Stimulated activated CD8-positive, alpha-beta memory T cell treated with anti-CD3 and anti-CD28 coated beads, Interleukin-4, amount 100 ng/mL, for 48 hours (primary cell): ENCODE measurements at regions not wholly inside any gene's neighbourhood (a gene's known extent, or its start where the extent isn't known, plus 50 kb on each side); places are given as distances from the start of the nearest gene placed in this dataset.

Experiments used
- DNase-seq: peaks from one replicate; pipeline ENCODE4 v3.0.0-alpha.2; 2020

DNA sequence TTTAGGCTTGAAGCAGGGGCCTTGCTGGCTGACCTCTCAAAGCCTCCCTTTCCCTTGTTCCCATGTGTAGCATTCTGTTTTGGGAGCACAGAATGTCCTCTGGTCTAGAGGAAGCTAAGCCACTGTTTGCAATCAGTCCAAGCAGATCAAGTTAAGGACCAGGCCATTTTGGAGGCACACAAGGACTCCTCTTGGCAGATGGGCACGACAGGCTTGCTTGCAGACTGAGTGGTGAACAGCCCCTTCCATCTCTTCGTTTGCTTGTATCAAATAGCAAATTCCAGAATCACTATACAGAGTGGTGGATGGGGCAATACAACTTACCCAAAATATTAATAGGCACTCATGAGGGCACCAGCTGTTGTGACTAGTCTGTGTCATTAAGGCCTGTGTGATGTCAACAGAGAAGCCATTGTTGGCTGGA, 215.5 kb upstream of the SERP2 start:
- DNase-seq, result no peak

DNA sequence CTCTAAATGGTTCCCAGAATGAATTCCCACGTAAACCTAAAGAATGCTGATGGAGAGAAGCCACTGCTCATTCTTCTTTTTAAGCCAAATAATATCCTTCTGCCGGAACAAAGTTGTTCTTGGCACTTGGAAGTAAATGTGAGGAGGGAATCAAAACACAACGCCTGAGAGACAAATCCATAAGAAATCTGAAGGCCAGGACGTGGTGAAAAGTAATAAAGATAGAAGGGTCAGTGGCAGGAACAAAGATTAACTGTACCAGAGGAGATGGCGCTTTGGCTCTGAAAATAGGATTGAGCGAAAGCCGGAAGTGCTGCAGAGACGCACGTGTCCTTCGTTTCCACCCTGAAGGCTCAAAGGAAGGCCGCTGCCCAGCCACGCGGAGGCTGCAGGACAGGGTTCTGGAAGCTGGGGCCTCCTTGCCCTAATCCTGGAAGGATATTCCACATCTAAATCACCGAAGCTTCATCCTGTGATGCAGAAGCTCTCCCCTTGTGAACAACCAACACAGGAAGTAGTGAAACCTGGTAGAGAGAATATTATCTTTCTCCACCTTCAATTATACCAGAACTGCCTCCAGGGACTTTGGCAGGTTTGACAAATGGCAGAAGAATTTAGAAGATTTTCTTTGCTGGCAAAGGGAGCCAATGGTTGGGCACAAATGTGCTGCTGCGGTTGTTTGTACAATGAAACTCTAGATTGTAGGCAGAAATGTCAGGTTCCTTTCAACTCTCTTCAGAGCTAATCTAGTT, 214.6 kb upstream of the SERP2 start:
- DNase-seq, result no peak

DNA sequence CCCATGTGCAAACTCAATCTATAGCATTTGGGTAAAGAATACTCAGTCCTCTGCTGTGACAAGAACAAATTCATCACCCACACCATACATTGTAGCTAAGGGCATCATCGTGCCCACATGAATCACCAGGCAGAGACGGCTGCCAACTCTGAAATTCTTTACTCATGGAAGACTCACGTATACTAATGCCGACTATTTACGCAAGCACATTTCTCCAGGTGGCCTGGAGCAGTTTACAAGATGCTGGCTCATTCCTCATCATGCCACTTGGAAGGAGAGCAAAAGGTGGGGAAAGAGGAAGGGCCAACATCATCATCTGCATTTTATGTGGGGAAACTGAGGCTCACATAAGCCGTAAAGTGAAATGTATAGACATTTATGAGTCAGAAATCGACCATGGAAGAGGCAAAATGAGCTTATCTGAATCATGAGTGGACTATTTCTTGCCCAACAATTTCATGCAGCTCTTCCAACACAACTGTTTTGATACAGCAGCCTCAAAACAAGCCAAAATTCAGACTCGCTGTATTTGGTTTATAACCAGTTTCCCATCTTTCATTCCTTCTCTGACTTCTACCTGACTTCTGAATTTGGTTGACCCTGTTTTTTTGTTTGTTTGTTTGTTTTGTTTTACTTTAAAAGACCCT, 213.9 kb upstream of the SERP2 start:
- no peak for DNase-seq

DNA sequence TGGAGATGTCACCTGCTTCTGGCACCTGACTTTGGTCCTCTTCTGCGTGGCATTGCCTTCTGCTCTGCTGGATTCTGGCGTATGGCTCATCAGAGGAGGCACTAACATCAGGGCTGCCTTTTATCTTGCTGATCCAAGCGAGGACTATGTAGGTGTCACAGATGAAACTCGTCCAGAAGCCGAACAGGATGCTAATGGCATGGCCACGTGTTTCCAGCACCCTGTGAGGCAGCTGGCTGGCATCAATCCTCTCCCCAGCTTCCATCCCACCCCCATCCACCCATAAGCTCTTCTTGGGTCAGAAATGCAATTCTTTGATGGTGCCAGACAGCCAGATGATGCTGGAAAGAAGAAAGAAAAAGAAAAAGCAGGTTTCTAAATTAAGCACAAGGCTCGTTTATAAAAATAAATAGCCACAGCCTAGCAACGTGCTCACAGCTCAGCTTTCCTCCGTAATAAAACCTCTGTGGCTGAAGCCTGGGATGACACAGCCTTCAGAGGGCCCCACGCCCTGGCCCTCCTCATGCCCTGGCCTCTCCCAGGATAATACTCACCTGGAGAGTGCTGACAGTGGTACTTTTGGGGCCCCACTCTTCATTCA, 212.9 kb upstream of the SERP2 start:
- DNase-seq, result no peak

DNA sequence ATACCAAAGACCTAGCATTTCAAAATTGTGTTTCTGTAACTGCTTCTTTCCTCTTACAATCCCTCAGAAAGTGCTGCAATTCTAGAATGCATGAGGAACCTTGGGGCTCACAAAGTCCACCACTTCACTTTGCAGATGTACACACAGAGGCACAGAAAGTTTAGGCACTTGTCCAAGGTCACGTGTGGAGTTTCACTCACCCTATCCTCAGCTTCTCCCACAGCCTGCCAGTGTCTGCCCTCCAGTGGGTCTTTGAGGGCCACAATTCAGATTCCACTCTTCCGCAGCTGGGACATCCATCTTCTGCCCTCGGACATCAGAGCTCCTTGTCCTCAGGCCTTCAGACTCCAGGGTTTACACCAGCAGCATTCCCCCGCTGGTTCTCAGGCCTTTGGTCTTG, 210.5 kb upstream of the SERP2 start:
- DNase-seq, result no peak

DNA sequence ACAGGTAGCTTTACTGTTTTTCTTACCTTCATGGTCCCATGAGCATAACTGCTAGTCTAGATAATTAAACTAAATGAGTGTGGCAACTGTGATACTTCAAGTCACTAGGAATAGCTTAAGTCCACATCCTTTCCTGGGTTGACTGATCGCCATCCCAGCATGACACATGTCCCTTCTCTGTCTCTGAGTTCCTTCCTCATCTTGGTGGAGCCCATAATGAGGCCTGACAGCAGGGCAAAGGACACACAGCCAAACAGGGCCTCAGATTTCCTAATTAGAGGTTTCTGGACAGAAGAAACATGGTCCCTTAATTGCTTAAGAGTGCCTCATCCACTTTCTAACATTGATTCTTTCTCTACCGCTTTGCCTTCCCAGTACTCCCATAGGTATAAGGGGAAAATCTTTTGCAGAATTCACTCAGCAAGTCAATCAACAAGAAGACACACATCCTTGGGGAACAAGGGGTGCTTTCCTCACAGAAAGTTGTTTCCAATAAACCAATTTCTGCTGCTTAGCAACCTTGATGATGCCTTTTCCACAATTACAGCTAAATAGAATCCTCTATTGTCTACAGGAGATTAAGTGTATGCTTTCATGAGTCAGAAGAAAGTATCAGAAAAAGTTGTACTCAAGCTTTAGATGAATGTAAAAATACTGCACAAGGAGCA, 208.3 kb upstream of the SERP2 start:
- no peak for DNase-seq

DNA sequence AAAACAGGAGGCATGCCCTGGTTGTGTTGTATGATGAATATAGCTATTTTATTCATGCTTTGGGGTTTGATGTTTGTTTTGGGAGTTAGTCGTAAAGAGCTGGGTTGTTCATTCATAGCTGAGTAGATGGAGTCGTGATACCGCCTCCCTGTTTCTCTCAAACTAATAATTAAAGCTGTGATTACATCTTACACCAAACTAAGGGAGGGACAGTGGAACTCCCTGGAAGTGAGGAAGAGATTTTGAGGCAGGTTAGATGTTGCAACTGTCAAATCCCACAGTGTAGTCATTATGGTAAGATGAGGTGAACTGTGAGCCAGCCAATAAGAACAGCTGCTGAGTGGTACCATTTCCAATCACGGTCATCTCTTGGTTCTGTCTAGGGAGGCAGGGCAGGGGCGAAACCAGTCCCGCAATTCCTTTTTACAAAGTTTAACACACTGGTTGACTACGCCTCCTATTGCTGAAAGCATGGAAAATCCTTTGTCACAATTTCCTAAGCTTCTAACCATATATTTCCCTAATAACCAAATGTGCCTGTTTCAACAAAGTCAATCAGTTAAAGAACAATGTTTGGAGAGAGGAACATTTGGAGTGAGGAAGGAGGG, 207.6 kb upstream of the SERP2 start:
- DNase-seq, result no peak

DNA sequence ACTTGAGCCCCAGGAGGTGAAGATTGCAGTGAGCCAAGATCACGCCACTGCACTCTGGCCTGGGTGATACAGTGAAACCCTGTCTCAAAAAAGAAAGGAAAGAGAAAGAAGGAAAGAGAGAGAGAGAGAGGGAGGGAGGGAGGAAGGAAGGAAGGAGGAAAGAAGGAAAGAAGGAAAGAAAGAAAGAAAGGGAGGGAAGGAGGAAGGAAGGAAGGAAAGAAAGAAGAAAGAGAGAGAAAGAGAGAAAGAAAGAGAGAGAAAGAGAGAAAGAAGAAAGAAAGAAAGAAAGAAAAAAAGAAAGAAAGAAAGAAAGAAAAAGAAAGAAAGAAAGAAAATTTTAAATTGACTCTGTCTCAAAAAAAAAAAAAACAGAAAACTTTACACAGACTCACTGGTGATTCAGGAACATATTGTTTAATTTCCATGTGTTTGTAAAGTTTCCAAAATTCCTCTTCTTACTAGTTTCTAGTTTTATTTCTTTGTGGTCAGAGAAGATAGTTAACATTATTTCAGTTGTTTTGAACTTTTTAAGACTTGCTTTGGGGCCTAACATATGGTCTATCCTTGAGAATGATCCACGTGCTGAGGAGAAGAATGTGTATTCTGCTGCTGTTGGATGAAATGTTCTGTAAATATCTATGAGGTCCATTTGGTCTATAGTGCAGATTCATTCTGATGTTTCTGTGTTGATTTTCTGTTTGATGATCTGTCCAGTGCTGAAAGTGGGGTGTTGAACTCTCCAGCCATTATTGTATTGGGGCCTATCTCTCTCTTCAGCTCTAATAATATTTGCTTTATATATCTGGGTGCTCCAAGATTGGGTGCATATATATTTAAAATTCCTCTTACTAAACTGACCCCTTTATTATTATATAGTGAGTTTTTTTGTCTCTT, 204.4 kb upstream of the SERP2 start:
- DNase-seq, result no peak

DNA sequence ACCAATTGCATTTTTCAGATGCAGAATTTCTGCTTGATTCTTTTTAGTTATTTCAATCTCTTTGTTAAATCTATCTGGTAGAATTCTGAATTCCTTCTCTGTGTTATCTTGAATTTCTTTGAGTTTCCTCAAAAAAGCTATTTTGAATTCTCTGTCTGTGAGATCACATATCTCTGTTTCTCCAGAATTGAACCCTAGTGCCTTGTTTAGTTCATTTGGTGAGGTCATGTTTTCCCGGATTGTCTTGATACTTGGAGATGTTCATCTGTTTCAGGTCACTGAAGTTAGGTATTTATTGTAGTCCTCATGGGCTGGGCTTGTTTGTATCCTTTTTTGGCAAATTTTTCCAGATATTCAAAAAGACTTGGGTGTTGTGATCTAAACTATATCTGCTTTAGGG, 202.9 kb upstream of the SERP2 start:
- no peak for DNase-seq

DNA sequence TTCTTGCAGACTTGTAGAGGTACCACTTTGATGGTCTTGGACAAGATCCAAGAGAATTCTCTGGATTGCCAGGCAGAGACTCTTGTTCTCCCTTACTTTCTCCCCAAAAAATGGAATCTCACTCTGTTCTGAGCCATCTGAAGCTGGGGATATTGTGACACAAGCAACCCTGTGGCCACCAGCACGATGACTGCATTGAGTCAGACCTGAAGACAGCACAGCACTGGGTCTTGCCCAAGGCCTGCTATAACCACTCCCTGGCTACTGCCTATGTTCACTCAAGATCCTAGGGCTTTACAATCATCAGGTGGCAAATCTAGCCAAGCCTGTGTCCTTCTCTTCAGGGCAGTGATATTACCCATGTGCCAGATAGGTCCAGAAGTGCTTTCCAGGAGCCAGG, 202.5 kb upstream of the SERP2 start:
- no peak for DNase-seq

DNA sequence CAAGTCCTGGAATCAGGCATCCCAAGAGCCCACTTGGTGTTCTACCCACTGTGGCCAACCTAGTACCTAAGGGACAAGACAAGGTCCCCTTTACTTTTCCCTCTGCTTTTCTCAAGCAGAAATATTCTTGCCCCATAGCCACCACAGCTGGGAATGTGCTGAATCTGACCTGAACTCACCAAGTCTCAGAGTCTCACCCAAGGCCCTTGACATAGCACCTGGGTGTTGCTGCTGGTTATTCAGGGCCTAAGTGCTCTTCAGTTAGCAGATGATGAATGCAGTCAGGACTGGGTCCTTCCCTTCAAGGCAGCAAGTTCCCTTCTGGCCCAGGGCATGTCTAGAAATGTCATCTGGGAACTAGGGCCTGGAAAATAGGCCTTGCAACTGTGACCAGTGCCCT, 201.8 kb upstream of the SERP2 start:
- DNase-seq, result no peak

DNA sequence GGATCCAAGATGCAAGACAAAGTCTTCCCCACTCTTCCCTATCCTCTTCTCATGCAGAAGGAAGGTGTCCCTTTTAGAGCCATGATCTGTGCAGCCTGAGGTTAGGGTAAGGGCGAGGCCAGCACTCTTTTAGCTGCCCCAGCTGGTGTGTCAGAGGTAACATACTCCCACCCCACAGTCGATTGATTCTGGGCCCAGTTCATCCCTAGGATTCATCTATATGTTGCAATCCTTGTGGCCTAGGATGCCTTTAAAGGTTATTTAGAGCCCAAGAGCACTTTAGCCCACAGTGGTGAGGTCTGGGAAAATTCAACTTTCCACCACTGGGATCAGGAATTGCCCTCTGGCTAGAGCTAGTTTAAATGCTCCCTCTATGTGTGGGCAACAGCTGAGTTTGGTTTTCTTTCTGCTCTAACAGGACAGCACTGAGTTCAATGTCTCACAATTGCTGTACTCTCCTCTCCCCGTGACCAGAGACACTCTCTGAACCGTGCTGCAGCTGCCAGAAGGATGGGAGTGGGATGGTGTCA, 201.3 kb upstream of the SERP2 start:
- DNase-seq, result no peak

DNA sequence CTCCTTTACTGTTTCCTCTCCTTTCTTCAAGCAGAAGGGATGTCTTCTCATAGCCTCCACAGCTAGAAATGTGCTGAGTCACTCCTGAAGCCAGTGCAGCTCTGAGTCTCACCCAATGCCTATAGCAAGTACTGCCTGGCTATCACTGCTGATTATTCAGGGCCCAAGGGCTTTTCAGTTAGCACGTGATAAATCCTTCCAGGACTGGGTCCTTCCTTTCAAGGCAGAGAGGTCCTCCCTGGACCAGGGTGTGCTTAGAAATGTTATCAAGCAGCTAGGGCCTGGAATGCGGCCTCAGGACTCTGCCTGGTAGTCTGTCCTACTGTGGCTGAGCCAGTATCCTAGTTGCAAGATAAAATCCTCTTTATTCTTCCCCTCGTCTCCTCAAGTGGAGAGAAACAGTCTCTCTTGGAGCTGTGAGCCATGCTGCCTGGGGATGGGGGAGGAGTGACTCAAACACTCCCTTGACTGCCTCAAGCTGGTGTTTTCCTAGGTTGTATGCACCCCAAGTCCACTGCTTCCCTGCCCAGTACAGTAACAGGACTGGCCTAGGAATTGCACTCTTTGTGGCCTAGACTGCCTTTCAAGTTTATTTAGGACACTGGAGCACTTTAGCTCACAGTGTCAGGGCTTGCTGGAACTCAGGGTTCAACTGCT, 198.7 kb upstream of the SERP2 start:
- DNase-seq, result no peak

DNA sequence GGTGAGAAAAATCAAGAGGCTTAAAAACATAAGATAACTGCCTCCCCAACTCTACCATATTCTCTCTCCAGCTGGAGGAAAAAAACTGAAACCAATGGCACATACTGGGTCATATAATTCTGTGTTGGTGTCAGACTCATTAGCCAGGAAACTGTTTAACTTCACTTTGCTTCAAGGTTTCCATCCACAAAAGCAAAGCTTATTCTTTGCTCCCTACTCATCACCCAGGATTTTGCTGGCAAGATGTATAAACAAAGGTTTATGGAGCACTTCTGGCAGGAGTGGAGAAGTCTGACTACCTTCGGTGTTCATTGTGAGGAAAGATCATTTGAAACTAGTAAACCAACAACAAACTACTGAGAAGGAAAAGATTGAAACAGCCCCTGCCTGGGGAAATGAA, 197.5 kb upstream of the SERP2 start:
- no peak for DNase-seq

DNA sequence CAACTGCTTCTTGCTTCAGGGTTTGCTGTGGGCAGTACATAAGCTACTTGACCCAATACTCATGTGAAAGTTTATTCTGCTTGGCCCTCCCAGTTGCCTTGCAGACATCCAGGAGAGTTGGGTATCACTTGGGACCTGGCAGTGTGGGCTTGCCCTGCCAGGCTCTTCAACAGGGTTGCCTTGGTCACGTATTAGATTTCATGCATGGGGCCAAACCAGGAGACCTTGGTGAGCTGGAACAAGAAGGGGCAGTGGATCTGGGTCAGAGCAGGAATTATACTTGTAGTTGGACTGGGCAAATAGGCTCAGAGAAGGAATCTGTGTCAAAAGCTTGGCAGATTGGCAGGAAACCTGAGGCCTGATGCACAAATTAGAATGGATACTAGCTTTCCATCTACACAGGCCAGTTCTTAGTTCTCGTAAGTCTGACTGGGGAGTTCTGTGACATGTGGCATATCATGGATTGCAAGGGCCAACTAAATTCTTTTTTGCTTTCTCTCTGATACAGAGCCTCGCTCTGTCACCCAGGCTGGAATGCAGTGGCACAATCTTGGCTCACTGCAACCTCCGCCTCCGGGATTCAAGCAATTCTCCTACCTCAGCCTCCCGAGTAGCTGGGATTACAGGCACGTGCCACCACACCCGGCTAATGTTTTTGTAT, 192.6 kb upstream of the SERP2 start:
- no peak for DNase-seq

DNA sequence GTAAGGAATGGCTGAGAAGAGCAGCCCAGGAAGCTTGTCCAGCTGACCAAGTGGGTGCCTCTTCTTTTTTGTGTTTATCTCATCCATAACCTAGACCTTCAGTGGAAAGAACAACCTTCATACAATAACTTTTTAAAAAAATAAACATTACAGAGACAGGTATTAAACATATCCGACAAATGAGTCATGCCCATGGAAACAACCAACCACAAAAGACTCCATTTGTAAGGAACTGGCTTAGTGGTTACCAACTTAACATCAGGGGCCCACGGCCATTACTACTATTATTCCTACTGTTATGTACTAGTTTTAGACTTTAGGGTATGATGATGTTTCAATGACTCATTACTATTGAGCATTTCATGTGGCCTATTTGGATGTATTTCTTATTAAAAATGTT, 191.7 kb upstream of the SERP2 start:
- no peak for DNase-seq

DNA sequence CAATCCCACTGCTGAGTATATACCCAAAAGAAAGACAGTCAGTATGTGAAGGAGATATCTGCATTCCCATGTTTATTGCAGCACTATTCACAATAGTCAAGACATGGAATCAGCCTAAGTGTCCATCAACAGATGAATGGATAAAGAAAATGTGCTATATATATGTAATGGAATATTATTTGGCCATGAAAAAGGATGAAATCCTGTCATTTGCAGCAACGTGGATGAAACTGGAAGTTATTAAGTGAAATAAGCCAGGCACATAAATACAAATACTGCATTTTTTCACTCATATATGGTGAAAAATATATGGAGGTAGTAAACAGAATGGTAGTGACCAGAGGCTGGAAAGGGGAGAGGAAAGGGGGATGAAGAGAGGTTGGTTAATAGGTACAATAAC, 188.9 kb upstream of the SERP2 start:
- DNase-seq, result no peak

DNA sequence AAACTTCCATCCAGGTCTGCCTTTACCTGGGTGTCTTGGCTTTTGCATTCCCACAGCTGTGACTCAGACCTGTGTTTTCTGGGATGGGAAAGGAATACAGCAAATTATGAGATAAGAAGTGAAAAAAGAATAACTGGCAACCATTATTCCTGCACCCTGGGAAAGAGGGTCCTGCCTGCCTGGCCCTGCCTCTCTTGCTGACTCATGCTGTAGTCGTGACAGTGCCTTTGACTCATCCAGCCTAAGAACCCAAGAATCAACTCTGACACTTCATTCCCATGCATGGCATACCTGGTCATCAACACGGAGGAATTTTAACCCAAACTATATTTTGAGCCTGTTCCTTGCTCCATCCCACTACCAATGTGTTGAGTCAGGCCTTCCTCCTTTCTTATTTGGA, 185.4 kb upstream of the SERP2 start:
- DNase-seq, result no peak

DNA sequence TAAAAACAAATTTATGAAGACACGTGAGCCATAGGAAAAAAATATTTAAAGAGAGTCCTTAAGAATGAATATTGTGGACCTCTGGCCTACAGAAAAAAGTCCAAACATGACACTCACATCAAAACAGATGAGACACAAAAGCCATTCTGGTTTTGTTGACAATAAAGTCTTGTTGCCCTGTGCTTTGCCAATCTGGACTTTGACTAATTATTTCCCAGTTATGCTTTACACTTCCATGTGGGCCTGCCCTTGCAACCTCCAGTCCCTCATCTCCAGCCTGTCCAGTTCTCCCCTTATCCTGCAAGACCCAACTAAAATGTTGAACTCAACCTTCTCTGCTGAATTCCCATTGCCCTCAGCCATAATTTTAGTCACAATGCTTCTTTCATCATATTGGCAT, 184.5 kb upstream of the SERP2 start:
- DNase-seq, result no peak

DNA sequence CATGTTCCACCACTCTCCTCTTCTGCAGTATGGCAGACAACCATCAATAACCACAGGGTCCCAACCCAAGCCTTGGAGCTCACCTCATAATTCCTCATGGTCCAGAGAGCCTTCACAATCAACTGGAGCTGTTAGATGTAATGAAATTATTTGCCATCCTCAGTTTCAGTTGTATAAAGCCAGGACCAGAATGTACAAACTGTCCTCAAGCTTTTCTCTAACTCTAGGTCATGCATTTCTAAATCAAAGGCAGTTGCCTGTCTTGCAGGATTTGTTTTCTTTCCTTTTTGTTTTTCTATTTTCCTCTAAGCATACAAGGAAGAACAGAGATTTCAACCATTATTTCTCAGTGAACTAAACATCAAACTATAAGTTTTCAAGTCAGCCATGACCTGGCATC, 182.5 kb upstream of the SERP2 start:
- DNase-seq, result no peak
